HL-60/S4 treated with retinoic acid at 250 ng/mL for 4 days and 3 days (cell line): ENCODE measurements at regions not wholly inside any gene's neighbourhood (a gene's known extent, or its start where the extent isn't known, plus 50 kb on each side); places are given as distances from the start of the nearest gene placed in this dataset.

Source experiments
- in situ Hi-C: fragments of 300-500 bp; cut with MboI; formaldehyde crosslinking; loops from 2 replicates; pipeline ENCODE4 v1.7.0; 2022; ENCODE audit warnings: low sequenced_read_pairs

GRCh38 chr1:106889583-106889982 lies 166.9 kb upstream of the PRMT6 start:
- in situ Hi-C loops = no loop called here

GRCh38 chr1:106897976-106898375 lies 158.5 kb upstream of the PRMT6 start:
- in situ Hi-C loops = no loop called here

GRCh38 chr1:106899644-106900043 lies 156.8 kb upstream of the PRMT6 start:
- in situ Hi-C loops = no loop called here

- in situ Hi-C loops = no loop called here
Measured at GRCh38 chr1:106907795-106908194, 148.7 kb upstream of the PRMT6 start.

- in situ Hi-C loops = no loop called here
Measured at GRCh38 chr1:106908689-106909088, 147.8 kb upstream of the PRMT6 start.

- in situ Hi-C loops = no loop called here
Measured at GRCh38 chr1:106910798-106911197, 145.7 kb upstream of the PRMT6 start.

- in situ Hi-C loops = no loop called here
Measured at GRCh38 chr1:106912131-106912530, 144.3 kb upstream of the PRMT6 start.

- in situ Hi-C loops = no loop called here
Measured at GRCh38 chr1:106921186-106921585, 135.3 kb upstream of the PRMT6 start.

GRCh38 chr1:106924360-106924759 lies 132.1 kb upstream of the PRMT6 start:
- in situ Hi-C loops = no loop called here

GRCh38 chr1:106925750-106926149 lies 130.7 kb upstream of the PRMT6 start:
- in situ Hi-C loops = no loop called here

GRCh38 chr1:106926803-106927582 lies 129.5 kb upstream of the PRMT6 start:
- in situ Hi-C loops = no loop called here

- in situ Hi-C loops = no loop called here
Measured at GRCh38 chr1:106937104-106937503, 119.4 kb upstream of the PRMT6 start.

GRCh38 chr1:106944721-106945120 lies 111.8 kb upstream of the PRMT6 start:
- in situ Hi-C loops = no loop called here

- in situ Hi-C loops = no loop called here
Measured at GRCh38 chr1:106952776-106953175, 103.7 kb upstream of the PRMT6 start.

GRCh38 chr1:106954661-106955229 lies 101.7 kb upstream of the PRMT6 start:
- in situ Hi-C loops = no loop called here

GRCh38 chr1:106956721-106957120 lies 99.8 kb upstream of the PRMT6 start:
- in situ Hi-C loops = no loop called here

- in situ Hi-C loops = no loop called here
Measured at GRCh38 chr1:106957795-106958194, 98.7 kb upstream of the PRMT6 start.

GRCh38 chr1:106960412-106960811 lies 96.1 kb upstream of the PRMT6 start:
- in situ Hi-C loops = no loop called here

- in situ Hi-C loops = no loop called here
Measured at GRCh38 chr1:106961646-106962045, 94.8 kb upstream of the PRMT6 start.

GRCh38 chr1:106962591-106962990 lies 93.9 kb upstream of the PRMT6 start:
- in situ Hi-C loops = no loop called here

- in situ Hi-C loops = no loop called here
Measured at GRCh38 chr1:106964495-106964894, 92.0 kb upstream of the PRMT6 start.

- in situ Hi-C loops = no loop called here
Measured at GRCh38 chr1:106968644-106969043, 87.8 kb upstream of the PRMT6 start.

GRCh38 chr1:106969731-106970130 lies 86.7 kb upstream of the PRMT6 start:
- in situ Hi-C loops = no loop called here
